Activated T-cell treated with anti-CD3 and anti-CD28 coated beads, Interleukin-2, amount 50 U/mL, for 4 hours (primary cell): ENCODE measurements at regions not wholly inside any gene's neighbourhood (a gene's known extent, or its start where the extent isn't known, plus 50 kb on each side); places are given as distances from the start of the nearest gene placed in this dataset.

ENCODE experiments used
- ATAC-seq, 2 donors: fragments of 200-7000 bp; cut with Tn5 transposase; one replicate each; pipeline ENCODE4 v1.10.0; 2021
- DNase-seq: peaks from one replicate; pipeline ENCODE4 v3.0.0-alpha.2; 2020
- H3K27me3 Mint-ChIP-seq: one replicate; pipeline ENCODE4 v1.8.0; 2021; ENCODE audit warnings: low read depth, mixed read lengths
- H3K36me3 Mint-ChIP-seq: one replicate; pipeline ENCODE4 v1.8.0; 2022; ENCODE audit warnings: mixed read lengths; ENCODE audit not compliant: insufficient read depth
- H3K4me1 Mint-ChIP-seq: one replicate; pipeline ENCODE4 v1.8.0; 2021; ENCODE audit warnings: low read depth, mixed read lengths
- H3K4me3 Mint-ChIP-seq: one replicate; pipeline ENCODE4 v1.8.0; 2021; ENCODE audit warnings: mild to moderate bottlenecking, moderate library complexity, mixed read lengths
- H3K9me3 Mint-ChIP-seq: one replicate; pipeline ENCODE4 v1.8.0; 2021; ENCODE audit warnings: mixed read lengths

DNA sequence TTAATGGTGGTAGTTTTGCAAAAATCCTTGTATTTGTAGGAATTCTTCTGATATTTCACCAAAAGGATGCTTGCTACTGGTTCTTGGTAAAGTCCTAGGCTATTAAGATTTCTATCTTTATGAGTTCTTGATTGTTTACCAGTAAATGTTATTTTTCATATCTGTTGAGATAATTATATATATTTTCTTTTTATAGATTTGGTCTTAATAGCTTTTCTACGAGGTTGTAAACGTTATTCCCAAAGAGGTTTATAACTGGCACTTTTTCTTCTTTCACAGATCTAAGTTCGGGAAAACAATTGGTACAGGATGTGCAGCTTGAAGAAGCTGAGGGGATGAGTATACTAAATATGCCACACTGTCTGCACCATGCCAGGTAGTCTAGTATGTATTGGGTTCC is 55.1 kb upstream of the HBS1L start:
- DNase-seq (no peak), ATAC-seq (no peak)
- Mint-ChIP-seq H3K36me3 (peaks cover 3% of the 10 kb centered on the region), H3K9me3 (peaks cover 5% of the 10 kb centered on the region), H3K4me3 (no peak overlapping the region), H3K27me3 (no peaks in the 10 kb centered on the region), H3K4me1 (peaks cover 27% of the 10 kb centered on the region)

DNA sequence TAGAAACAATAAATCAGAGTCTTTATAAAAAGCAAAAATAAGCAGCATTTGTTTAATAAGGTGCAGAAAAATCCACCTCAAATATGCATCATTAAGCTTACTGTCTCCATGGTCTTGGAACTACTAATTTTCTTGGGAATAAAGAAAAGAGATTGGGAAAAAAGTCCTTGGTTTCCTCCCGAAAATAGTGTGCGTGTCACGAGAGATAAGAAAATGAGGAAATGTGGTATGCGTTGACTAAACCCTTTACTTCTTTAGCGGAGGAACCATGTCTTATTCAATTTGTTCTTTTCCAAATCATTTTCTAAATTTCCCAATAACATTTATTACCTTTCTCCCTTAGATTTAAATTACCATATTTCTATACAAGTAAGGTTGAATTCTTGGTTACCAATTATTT is 54.1 kb upstream of the HBS1L start:
- Mint-ChIP-seq H3K36me3 (peaks cover 3% of the 10 kb centered on the region), H3K9me3 (peaks cover 5% of the 10 kb centered on the region), H3K4me1 (peaks cover 27% of the 10 kb centered on the region), H3K27me3 (no peaks in the 10 kb centered on the region), H3K4me3 (no peak overlapping the region)
- ATAC-seq (no peak), DNase-seq (no peak)

DNA sequence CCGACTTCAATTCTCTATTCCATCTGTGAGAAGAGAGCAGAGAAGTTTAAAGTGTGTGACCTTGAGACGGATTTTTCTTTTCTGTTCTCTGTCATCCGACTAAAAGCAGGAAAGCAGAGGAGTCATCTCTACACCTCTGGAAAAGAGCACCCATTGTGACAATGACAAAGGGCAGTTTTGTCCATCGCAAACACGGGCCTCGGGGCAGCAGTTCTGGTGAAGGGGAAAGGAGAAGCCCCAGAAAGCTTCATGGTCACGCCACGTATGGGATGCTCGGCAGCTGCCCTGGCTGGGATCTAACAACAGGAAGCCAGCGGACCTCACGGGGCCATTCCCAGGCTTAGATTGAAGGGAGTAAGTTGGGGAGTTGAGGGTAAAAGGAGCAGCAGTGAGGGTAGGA is 52.0 kb upstream of the HBS1L start:
- no peaks in the 10 kb centered on the region for H3K36me3 Mint-ChIP-seq
- H3K4me1 Mint-ChIP-seq: peaks cover 34% of the 10 kb centered on the region
- H3K27me3 Mint-ChIP-seq: no peaks in the 10 kb centered on the region
- ATAC-seq: no peak
- H3K4me3 Mint-ChIP-seq: no peak overlapping the region
- DNase-seq: no peak
- no peaks in the 10 kb centered on the region for H3K9me3 Mint-ChIP-seq

DNA sequence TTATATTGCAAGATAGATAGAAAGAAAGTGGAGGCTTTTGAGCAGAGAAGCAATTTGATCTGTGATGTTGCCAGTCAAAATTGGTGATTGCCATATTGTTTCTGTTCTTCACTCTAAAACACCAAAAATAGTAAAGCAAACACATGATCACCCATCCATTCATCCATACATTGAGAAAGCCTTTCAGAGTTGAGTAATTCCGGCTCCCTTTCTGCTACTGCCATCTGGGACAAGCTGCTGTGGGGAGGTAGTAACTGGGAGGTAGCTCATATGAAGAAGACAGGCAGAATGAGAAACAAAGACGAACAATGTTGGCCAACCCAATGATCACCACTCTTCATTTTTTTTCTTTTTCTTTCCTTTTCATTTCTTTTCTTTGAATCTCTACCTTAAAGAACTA is 51.1 kb upstream of the HBS1L start:
- Mint-ChIP-seq H3K4me1 (peaks cover 40% of the 10 kb centered on the region), H3K27me3 (no peaks in the 10 kb centered on the region), H3K36me3 (no peaks in the 10 kb centered on the region), H3K4me3 (no peak overlapping the region), H3K9me3 (no peaks in the 10 kb centered on the region)
- ATAC-seq (no peak), DNase-seq (no peak)

DNA sequence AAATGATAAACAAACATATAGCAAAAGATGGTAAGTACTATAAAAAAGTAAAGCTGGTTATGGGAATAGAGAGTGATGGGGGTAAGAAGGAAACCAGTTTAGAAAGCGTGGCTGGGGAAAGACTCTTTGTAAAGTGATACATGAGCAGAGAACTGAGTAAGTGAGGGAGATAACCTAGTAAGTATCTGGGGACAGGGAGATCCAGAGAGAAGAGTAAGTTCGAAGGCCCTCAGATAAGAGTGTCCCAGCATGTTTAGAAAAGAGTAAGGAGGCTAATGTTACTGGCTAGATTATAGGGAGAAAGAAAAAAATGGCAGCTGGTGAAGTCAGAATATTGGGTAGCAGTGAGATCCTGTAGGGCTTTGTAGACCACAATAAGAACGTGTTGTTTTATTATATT is 50.7 kb upstream of the HBS1L start:
- DNase-seq (no peak), ATAC-seq (no peak)
- H3K27me3 Mint-ChIP-seq: no peaks in the 10 kb centered on the region
- H3K36me3 Mint-ChIP-seq: no peaks in the 10 kb centered on the region
- no peak overlapping the region for H3K4me3 Mint-ChIP-seq
- no peaks in the 10 kb centered on the region for H3K9me3 Mint-ChIP-seq
- H3K4me1 Mint-ChIP-seq: peaks cover 40% of the 10 kb centered on the region
